HepG2 (cell line): ENCODE measurements at regions not wholly inside any gene's neighbourhood (a gene's known extent, or its start where the extent isn't known, plus 50 kb on each side); places are given as distances from the start of the nearest gene placed in this dataset.

Experiments used
- CEBPG ChIP-seq: IDR thresholded peaks from 2 replicates; pipeline ENCODE4 v1.6.1; 2016
- ESRRA ChIP-seq: sonication (generic); formaldehyde crosslinking; IDR thresholded peaks from 2 replicates; pipeline ENCODE4 v1.5.1; 2020; ENCODE audit warnings: mild to moderate bottlenecking, low read depth, missing genetic modification reagents
- FOSL1 ChIP-seq: sonication (generic); formaldehyde crosslinking; IDR thresholded peaks from 2 replicates; pipeline ENCODE4 v1.9.0; 2021; ENCODE audit warnings: missing genetic modification reagents, borderline replicate concordance
- SAFB2 ChIP-seq: sonication (generic); formaldehyde crosslinking; IDR thresholded peaks from 2 replicates; pipeline ENCODE4 v1.5.1; 2020; ENCODE audit warnings: missing genetic modification reagents, low read depth, mild to moderate bottlenecking, borderline replicate concordance
- TCF7L2 ChIP-seq: IDR thresholded peaks from 2 replicates; pipeline ENCODE4 v1.6.1; 2011; ENCODE audit warnings: mild to moderate bottlenecking, low read depth, low read length, moderate library complexity
- XBP1 ChIP-seq: sonication (generic); formaldehyde crosslinking; IDR thresholded peaks from 2 replicates; pipeline ENCODE4 v1.5.0; 2020; ENCODE audit warnings: missing genetic modification reagents
- ZBTB14 ChIP-seq: sonication (generic); formaldehyde crosslinking; IDR thresholded peaks from 2 replicates; pipeline ENCODE4 v1.4.0; 2020; ENCODE audit warnings: missing genetic modification reagents
- ZNF274 ChIP-seq: sonication (generic); formaldehyde crosslinking; IDR thresholded peaks from 2 replicates; pipeline ENCODE4 v1.5.1; 2020; ENCODE audit warnings: mild to moderate bottlenecking, missing genetic modification reagents
- ZNF660 ChIP-seq: sonication (generic); formaldehyde crosslinking; IDR thresholded peaks from 2 replicates; pipeline ENCODE4 v1.5.1; 2020; ENCODE audit warnings: mild to moderate bottlenecking, low read depth, missing genetic modification reagents, borderline replicate concordance
- TF ChIP-seq, protein P1 (sequence below): IDR thresholded peaks from 2 replicates; pipeline ENCODE4 v1.6.1; 2016; ENCODE audit warnings: low read depth, borderline replicate concordance
- TF ChIP-seq, protein P2 (sequence below), 2 experiments: sonication (generic) in 1 of 2; formaldehyde crosslinking in 1 of 2; IDR thresholded peaks; 2 replicates each; pipeline versions ENCODE4 v1.5.1 to v1.6.1; 2011 to 2020; ENCODE audit warnings: borderline replicate concordance in 1 of 2, low read depth in 1 of 2, low read length in 1 of 2, mild to moderate bottlenecking in 1 of 2, missing genetic modification reagents in 1 of 2, moderate library complexity in 1 of 2

DNA sequence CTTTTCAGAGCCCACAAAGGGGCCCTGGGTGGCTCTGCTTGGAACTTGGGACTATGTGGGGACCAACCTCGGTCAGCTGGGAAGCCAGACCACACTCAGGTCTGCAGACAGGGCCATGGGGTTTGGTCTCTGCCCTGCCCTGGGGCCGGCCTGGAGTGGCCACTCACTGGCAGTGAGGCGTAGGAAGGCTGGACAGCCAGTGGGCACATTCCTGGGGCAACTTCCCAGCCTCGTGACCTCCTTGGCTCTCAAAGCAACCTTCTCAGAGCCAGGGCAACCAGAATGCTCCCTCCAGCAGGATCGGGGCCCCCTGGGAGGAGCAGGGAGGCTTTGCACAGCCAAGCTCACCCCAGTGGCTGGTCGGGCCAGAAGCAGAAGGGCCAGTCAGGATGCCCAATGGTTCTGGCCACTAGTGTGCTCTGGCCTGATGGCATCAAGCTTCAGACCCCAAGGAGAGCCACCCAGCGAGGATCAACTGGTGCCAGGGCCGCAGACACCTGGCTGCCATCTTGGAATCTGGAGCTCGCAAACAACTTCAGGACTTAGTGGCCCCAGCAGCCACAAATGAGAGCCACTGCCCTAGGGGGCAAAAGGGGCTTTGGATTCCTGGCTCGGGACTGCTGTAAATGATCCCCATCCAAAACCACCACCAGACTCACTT, 87.1 kb downstream of the MYEOV start:
- TF ChIP-seq SAFB2 (no peak), XBP1 (CRISPR knock-in tag) (no peak), TCF7L2 (no peak), ESRRA (no peak), ZNF274 (CRISPR knock-in tag) (no peak), ZNF660 (CRISPR knock-in tag) (no peak), CEBPG (no peak), ZBTB14 (no peak), FOSL1 (CRISPR knock-in tag) (no peak)
- TF ChIP-seq, protein P1, sequence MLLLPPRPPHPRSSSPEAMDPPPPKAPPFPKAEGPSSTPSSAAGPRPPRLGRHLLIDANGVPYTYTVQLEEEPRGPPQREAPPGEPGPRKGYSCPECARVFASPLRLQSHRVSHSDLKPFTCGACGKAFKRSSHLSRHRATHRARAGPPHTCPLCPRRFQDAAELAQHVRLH = no peak
- TF ChIP-seq, protein P2, sequence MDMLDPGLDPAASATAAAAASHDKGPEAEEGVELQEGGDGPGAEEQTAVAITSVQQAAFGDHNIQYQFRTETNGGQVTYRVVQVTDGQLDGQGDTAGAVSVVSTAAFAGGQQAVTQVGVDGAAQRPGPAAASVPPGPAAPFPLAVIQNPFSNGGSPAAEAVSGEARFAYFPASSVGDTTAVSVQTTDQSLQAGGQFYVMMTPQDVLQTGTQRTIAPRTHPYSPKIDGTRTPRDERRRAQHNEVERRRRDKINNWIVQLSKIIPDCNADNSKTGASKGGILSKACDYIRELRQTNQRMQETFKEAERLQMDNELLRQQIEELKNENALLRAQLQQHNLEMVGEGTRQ (IDR thresholded peaks at IDR 0.05; ENCODE audit: low read depth, low read length) = no peak
- TF ChIP-seq, protein P2 (CRISPR knock-in tag; IDR thresholded peaks at IDR 0.05; ENCODE audit: borderline replicate concordance) = no peak
